HG03521 (cell line): ENCODE measurements at regions not wholly inside any gene's neighbourhood (a gene's known extent, or its start where the extent isn't known, plus 50 kb on each side); places are given as distances from the start of the nearest gene placed in this dataset.
"Not testable (repeated sequence)": the region's sequence is repeated elsewhere in the genome, so short reads cannot be mapped to it uniquely, and the experiment has no call there.

Experiments used
- ATAC-seq: cut with Tn5 transposase; IDR thresholded peaks from one replicate; pipeline ENCODE4 v1.9.1; 2021; ENCODE audit warnings: mild to moderate bottlenecking, moderate library complexity; ENCODE audit not compliant: unreplicated experiment

DNA sequence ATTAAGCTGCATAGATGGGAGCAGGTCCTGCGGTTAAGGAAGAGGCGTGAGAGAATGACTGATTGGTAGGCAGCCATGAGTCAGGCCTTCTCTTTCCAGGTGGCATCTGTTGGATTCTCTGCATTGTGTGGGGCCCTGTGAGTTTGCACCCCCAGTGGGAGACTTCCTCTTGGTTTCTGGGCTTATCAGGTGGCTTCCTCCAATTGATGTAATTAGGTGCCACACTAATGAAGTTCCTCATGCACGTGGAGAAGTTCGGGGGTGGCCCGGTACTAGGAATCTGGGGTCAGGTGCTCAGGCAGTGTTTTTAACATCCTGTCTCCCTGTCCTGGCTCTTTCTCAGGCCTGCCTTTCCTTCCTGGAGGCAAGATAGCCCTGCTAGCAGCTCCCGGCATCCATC, 765.1 kb upstream of the TMEM132C start:
- ATAC-seq = no peak

DNA sequence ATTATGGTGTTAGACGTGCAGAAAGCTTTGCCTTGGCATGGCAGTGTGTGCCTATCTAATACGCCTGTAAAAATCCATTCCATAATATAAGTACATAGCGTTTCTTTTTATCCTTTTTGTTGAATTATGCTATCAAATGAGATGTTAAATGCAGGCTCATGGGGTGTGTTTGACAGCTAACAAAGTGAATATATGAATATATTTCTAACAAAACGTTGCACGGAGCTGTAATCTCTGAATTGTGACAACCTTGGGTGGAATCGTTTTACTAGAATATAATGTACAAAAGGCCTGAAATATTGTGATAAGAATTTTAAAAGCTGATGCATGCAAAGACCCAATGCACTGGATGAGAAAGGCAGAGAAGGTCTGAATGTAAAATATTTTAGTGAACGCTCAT, 763.7 kb upstream of the TMEM132C start:
- ATAC-seq = no peak

DNA sequence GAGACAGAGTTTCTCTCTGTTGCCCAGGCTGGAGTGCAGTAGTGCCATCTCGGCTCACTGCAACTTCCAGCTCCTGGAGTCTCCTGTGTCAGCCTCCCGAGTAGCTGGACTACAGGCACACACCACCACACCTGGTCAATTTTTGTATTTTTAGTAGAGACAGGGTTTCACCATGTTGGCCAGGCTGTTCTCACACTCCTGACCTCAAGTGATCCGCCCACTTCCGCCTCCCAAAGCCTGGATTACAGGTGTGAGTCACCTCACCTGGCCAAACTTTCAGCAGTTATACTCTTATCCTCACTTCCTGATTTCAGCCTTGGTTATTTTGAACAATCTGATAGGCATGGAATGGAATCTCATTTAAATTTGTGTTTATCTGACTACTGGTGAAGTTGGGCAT, 763.0 kb upstream of the TMEM132C start:
- not testable (repeated sequence) for ATAC-seq

DNA sequence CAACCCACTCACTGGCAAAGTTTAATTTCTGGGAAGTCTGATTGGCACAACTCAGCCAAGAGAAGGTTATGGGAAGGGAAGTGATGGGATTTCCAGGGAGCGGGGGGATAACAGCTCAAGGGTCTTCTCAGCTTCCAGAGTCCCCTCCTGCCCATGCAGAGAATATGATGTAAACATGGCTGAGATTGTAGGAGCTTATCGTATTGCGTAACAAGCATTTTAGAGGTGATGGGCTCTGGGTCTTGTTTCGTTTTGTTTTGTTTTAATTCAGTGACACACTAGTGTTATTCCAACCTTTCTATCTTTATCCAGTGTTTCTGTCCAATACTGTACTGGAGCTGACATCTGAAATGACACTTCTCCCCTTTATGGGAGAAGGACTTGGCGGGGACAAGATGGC, 762.1 kb upstream of the TMEM132C start:
- ATAC-seq = no peak

DNA sequence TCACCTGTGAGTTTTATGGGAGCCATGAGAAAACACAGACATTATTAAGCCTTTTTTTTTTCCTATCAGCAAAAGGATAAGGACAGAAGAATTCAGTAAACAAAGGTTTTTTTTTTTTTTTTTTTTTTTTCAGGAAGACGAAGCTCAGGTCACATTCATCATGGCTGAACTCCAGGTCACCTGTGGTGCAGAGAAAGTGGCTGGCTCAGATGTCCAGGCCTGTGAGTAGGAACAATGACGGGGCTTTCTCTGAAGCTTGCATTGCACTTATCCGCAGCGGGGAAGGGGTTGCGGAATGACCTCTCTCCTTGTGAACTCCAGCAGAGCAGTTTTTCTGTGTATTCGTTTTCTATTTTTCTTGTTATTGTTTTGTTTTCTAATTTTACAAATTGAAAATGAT, 759.6 kb upstream of the TMEM132C start:
- no peak for ATAC-seq

DNA sequence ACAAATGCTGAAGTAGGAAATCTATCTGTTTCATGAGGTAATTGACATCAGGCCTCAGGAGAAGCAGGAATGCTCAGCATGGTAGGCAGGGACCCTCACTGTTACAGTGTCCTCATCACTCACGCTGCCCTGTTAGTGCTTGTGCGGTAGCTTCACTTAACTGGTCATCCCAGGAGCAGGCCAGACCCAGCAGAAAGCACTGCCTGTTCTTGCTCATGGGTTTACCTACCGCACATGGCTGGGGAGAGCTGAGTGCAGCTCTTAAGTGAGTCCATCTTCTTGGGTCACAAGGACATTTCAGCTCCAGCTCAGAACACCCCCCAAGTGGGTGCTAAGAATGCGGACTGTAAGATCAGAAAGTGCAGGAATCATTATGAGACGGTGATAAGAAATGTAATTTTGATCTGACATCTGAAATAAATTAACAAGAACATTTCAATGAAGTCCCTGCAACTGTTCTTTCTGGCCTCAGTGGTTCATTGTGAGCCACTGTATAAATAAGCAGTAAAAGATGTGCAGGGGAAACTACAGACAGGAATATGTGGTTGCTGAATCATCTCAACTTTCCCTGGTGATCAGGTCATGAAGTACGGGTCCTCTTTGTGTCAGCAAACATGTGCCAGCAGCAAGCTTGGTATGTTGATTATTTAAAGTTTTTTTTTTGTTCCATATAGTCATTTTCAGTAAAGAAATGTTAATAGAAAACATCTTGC, 757.7 kb upstream of the TMEM132C start:
- ATAC-seq = no peak

DNA sequence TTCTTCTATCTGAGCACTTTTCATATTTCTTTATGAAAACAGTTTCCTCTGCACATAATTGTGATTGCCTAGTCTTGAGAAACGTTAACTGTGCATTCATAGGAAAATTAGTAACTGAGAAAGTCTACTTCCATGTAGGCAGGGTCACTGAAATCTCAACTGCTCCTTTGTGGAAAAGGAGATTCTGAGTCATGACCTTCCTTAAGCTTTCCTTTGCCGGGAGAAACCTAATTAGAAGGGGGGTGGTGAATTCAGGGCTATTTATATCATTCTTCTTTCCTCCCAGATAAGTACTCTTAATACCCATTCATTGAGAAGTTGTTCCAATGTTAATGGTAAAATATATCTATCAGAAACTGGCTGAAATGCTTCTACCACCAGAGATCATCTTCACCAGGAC, 751.0 kb upstream of the TMEM132C start:
- no peak for ATAC-seq

DNA sequence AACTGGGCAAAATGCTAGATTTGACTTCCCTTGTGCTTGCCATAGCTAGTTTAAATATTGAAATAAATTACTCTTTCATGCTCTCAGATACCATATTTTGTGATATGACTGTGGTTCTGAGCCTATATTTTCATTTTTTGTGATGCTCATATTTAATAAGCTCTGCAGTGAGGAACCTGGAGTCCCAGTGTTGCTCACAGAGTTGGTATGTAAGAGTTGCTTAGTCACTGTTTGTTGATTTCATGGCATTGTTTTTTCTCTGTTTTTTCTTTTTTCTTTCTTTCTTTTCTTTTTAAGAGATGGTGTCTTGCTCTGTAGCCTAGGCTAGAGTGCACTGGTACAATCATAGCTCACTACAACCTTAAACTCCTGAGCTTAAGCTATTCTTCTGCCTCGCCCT, 750.5 kb upstream of the TMEM132C start:
- no peak for ATAC-seq

DNA sequence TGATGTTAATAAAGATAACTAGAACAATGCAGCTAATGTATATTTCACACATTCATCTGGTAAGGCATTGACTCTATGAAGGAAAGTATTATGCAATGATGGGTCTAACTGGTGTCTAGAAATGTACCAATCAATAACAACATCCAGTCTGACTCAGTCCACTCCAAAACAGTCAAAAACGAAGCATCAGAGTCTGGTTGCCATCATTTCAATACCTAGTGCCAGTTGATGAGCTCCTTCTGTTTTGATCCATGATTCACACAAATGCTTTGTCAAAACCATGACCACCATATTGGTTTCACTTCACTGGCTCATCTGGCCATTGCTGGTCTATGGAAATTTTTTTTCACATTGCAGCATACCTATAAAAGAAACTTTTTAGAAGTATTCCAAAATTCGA, 747.2 kb upstream of the TMEM132C start:
- no peak for ATAC-seq

DNA sequence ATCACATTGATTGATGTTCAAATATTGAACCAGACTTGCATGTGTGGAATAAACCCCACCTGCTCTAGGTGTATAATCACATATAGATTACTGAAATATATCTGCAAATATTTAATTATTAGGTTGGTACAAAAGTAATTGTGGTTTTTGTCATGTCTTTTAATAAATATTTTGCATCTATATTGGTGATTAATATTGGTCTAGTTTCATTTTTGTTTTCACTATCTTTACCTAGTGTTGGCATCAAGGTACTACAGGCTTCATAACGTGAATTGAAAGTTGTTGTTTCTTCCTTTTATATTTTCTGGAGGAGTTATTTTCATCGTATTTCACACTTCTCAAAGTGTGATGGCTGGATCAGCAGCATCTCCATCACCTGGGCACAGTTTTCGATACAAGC, 740.0 kb upstream of the TMEM132C start:
- ATAC-seq = no peak

DNA sequence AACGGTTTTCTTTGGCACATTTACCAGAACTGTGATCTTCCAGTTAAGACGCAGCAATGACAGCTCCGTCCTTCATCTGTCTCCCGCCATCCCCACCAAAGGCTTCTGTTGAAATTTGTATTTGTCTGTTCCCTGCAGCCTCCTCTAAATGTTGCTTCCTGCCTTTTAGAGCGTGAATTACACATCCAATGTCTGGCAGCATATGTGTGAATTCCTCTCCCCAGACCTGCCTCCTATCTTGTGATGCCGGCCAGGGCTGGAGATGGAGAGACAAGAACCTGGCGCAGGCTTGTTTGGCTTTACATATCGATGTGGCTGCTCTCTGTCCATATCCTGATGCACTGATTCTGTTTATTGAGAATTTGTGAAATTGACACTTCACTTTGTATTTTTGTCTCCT, 738.4 kb upstream of the TMEM132C start:
- no peak for ATAC-seq

DNA sequence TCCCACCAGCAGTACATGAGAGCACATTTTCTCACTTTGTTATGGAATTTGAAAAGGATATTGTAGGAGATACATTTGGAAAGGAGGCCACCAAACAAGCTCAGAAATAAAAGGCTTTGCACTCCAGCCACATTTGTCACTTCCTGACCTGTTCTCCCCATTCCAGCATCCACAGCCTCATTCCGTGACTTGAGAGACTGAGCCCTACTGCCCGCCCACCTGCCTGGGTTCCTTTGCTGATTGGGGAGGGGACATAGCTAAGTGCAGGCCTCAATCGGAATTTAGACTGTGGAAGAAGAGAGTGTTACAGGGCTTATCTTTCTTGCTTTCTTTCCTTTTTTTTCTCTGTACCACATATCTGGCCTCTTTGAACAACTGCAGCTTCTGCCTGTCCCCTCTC, 735.4 kb upstream of the TMEM132C start:
- no peak for ATAC-seq

DNA sequence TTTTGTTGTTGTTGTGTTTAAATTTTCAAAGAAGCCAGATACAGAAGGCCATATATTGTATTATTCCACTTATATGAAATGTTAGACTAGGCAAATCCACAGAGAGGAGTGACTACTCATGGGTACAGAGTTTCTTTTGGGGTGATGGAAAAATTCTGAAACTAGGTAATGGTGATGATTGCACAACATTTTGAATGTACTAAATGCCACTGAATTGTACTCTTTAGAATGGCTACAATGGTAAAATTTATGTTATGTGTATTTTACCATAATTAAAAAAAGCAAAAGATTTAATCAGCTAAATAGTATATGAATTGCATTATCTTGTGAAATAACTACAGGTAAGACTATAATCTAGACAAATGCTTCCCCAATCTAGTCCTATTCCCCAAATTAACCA, 733.6 kb upstream of the TMEM132C start:
- no peak for ATAC-seq

DNA sequence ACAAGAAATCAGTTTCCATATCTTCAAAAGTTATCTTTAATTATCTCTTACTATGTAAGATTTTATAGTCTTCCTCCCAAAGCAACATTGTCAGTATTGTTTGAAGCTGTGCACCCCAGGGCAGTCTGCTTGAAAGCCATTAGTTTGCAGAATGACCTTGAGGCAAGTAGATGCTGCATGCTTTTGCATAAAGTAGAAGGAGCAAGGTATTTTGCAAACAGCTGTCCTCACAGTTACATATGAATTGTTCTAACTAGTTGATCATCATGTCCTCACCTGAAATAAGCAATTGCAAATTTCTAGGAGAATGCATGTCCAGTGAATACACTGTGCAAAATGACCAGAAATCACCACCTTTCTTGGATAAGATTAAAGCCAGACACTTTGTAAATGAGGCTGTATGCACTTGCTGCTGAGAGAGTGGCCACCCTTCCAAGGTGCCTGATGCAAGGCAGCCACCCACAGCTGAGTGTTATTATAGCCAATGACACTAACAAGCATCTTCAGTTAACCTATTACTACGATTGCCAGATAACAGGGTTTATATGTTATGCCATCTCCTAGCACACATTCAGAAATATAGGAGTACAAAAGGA, 730.0 kb upstream of the TMEM132C start:
- no peak for ATAC-seq

DNA sequence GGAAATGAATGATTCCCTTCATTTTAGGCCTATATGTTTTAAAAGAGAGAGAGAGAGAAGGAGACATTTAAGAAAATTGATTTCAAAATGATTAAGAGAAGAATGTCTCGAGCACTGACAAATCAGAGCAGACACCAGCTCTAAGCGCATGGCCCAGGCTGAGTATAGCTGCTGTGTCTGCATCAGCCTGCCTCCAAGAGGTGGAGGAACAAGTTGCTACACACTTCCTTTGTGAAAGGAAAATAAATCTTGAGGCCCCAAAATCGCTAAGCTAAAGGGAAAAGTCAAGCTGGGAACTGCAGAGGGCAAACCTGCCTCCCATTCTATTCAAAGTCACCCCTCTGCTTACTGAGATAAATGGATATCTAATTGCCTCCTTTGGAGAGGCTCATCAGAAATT, 728.7 kb upstream of the TMEM132C start:
- no peak for ATAC-seq

DNA sequence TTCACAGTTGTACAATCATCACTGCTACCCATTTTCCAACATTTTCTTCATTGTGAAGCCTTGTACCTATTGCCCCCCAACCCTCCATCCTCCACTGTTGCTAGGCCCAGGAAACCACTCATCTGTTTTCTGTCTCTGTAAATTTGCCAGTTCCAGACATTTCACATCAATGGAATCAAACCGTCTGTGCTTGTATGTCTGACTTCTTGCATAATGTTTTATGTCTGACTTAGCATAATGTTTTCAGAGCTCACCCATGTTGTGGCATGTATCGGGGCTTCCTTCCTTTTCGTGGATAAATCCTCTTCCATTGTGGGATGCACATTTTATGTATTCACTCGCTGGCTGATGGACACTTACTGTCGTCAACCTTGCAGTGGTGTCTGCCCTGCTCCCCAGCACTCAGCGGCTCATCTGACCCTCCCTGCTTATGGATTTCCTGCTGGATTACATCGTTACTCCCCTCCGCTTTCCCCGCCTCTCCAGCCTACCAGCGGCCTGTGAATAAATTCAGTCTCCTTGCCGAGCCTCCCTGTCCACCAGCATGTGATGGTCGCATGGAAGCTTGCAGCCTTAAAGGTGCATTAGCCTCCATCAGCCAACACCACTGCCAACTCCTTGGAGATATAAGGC, 727.6 kb upstream of the TMEM132C start:
- ATAC-seq = no peak

DNA sequence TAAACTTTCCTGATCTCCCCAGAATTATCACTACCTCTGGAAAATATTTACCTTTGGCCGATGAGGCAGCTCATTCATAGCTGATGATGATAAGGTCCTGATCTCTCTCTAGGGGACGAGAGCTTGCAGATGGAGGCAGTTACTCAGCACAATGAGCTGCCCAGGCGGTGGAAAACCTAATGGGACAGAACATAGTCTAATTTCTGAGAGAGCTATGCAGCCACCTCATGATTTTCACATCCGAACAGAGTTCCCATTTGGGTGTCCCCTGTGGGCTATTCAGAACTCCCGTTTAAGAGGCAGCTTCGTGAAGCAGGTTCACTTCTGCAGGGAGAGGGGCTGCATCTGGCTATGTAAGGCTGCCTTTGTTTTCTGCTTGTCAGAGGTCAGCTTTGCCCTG, 724.6 kb upstream of the TMEM132C start:
- ATAC-seq = no peak

DNA sequence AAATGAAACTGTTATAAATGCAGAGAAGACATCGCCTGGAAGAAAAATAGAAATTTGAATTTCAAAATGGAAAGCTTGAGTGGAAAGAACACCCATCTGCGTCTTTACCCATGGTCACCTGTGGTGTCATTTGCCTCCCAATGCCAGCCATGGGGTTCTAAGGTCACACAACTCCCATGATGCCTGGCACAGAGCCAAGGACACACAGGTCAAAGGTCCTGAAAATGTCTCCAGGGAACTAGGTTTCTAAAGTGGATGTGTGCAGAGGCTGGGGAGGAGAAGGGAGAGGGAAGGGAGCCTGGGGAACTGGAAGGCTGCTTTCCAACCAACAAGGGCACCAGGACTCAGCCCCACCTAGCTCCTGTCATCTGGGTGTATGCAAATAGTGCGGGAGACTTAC, 724.0 kb upstream of the TMEM132C start:
- ATAC-seq = no peak

DNA sequence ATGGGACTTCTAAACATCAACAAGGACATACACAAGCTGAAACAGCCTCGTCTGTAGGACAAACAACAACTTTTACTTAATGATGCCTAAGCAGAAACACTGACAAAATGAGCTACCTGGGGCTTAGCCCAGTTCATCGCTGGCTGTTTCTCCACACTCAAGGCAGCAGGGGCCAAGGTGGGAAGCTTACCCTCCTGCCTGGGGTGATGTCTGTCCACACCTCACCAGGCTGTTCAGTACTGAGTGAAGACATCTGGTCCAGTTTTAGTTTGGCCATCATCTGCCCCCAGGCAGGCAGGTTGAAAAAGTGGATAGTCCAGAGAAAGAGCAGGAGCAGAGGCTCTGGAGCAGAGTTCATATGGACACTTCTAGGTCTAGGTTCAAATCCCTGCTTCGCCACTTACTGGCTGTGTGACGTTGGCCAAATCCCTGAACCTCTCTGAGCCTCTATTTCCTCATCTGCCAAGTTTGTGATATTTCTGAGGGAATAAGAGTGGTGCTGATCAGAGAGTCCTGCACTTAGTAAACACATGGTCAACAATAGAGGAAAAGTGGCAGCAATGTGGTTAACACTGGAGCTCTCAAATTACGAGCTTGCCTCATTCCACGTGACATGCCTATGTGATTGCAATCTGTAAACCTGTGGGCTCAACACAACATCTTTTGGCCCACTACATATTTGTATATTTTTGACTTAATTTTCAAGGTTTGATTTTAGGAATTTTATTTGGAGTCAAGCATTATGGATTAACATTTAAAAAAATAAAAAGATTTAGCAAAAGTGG, 720.1 kb upstream of the TMEM132C start:
- ATAC-seq = no peak

DNA sequence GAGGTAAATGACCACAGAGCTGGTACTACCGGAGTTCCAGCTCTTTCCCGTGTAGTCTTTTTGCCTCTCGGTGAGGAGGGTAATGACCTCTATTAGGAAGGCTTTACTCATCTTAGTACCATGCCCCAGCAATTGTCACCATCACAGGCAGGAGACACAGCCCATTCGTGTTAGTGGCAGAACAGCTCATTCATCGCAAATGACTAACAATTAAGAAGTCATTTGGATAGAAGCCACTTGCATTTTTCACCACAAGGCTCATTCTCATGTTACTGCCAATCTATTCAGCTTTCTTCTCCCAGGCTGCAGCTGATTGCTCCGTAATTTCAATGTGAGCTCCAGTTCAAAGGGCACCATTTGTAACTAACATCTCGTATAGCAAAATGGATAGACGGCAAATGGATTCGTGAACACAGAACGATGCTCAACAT, 718.8 kb upstream of the TMEM132C start:
- ATAC-seq = no peak

DNA sequence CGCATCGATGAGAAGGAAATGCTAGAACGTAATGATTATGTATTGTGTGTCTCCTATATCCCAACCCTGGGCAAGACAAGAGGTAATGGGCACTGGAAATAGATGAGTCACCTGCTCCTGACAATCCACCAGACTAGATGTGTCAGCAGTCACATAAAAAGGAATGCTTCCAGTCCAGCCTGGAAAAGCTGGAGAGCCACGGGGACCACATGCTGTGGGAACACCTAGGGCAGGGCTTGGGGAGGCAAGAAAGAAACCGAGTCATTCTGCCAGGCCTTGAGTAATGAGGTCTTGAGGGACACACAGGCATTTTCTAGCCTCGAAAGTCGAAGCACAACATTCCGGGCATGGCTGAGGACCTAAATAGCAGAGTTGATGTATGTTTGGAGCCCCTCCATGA, 716.7 kb upstream of the TMEM132C start:
- no peak for ATAC-seq

DNA sequence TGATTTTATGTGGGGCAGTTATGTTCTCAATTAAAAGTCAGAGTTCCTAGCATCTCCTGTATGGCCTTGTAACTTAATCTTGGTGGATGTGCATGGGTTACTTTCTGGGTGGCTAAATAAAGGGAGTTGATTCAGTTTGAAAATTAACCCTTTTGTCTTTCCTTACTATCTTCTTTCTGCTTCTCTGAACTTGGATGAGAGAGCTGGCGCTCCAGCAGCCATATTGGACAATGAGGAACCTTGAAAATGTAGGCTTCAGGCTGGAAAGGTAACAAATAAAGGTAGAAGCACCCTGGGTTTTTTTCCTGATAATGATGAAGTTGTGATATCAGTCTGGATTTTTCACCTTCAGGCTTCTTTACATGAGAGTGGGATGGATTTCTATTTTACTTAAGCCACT, 714.1 kb upstream of the TMEM132C start:
- ATAC-seq = no peak
